LNCAP (cell line): ENCODE measurements at regions not wholly inside any gene's neighbourhood (a gene's known extent, or its start where the extent isn't known, plus 50 kb on each side); places are given as distances from the start of the nearest gene placed in this dataset.

Source experiments
- CTCF ChIP-seq: fragments of 450-650 bp; IDR thresholded peaks from 2 replicates; pipeline ENCODE4 v1.5.1; 2017; ENCODE audit warnings: mild to moderate bottlenecking

- TF ChIP-seq CTCF: no peak
These were observed 461.0 kb upstream of the HNRNPA3 start for GRCh38 chr2:176751314-176752227.

DNA sequence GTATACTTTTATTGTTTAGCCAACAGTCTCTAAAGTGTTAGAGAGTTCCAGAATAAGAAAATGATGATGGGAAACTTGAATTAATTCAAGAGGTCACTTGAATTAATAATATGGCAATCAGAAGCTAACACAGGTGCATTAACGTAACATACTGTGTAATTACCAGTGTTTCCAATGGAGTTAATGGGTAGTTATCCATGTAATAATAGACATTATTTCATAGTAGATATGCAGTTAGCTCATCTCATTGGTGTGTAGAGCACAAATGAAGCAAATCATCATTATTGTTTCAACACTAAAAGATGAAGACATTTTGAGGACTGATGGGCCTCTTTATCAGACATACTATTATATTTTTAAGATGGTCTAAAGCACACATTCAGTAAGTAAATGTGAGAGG, 460.3 kb upstream of the HNRNPA3 start:
- TF ChIP-seq CTCF: no peak

- no peak for TF ChIP-seq CTCF
These were observed 459.4 kb upstream of the HNRNPA3 start for GRCh38 chr2:176753205-176753604.

DNA sequence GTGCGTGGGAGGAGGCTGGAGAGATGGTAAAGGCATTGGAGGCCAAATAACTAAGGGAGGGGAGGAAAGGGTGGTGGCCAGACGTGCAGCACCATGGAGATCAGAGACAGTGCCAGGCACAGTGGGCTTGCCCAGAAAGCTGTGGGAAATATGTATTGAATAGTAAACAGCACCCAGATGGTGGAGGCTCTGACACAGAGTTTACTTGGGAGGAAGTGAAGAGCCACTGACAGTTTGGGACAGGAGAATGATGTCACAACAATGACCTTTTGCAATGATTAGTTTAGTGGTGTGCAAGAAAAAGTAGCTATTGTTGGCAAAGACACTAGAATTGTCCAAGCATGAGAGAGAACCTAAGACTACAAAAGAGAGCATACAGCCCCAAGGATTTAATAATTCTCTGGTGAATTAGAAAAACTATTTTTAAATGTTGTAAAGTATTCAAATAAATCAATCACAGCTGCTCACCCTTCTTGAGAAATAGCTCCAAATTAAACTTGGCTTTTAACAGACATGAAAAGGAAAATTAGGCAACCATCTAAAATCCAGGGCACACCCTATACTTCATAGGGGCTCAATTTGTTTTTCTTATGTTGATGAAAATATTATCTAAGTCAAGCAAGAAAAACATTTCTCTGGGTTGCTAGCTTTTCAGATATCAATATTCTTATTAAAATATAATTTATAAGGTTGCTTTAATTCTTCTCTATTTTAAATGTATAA, 458.7 kb upstream of the HNRNPA3 start:
- TF ChIP-seq CTCF: no peak

- TF ChIP-seq CTCF: no peak
These were observed 457.0 kb upstream of the HNRNPA3 start for GRCh38 chr2:176755537-176756135.

DNA sequence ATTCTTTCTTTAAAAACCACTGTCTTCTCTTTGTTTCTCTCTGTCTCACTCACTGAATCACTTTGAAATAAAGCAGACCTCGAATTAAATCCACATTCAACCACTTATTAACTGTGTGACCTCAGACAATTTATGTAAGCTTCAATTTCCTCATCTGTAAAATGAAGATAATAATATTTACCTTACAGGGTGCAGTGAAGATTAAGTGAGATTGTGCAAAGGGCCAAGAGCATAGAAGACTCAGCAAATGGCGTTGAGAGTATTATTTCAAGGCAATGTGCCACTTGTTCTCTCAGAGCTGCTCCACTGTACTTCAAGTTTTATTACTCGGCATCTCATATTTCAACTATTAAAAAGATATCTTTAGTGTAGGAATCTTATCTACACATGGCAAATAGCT, 454.2 kb upstream of the HNRNPA3 start:
- no peak for TF ChIP-seq CTCF

DNA sequence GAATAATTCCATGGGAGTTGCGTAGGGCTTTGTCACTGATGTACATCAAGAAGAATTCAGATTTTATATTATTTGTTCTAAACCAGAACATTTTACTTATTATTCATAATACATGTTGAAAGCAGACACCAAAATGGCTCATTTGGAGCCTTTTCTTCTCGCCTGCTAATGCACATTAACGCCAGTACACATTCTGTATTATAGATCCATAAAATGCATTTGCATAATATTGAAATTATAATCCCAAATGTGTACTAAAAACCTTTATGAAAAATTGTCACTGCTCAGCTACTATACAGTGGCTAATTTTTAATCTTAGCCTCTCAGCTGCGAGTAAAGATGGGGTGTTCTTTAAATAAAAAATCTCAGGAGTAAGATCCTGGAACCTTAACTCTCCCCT, 452.2 kb upstream of the HNRNPA3 start:
- TF ChIP-seq CTCF: no peak
